ENCODE measurements at regions not wholly inside any gene's neighbourhood (a gene's known extent, or its start where the extent isn't known, plus 50 kb on each side); places are given as distances from the start of the nearest gene placed in this dataset.

DNA sequence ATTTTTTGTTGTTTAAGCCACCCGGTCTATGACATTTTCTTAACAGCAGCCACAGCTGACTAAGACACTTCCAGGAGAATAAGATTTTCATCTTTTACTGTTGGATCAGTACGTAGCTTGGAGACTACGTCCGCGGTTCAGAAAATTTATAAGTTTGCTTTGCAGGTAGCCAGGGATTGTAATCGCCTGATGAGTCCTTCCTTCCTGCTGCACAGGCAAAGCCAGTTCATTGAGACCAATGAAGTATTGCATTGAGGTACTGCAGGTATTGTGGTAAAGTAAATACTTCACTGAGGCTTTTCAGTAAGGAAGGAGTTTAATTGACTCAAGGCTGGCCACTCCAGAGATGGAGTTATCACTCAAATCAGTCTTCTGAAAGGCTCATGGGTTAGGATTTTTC, 269.4 kb upstream of the ELAC2 start:
- H3K9me3 Mint-ChIP-seq (ENCODE audit: unreplicated experiment), result no peaks in the 10 kb centered on the region
- Histone ChIP-seq H3K4me1 (ENCODE audit: insufficient read depth, low read length) (no peaks in the 10 kb centered on the region), H3K9ac (ENCODE audit: low read length) (no peak overlapping the region), H3K9me3 (ENCODE audit: insufficient read depth, low read depth, low read length) (no peaks in the 10 kb centered on the region), H2AFZ (ENCODE audit: low read depth, low read length) (no peak overlapping the region), H4K20me1 (ENCODE audit: insufficient read depth, low read length) (no peaks in the 10 kb centered on the region), H3K4me3 (ENCODE audit: insufficient read depth, low read depth, low read length) (no peak overlapping the region), H3K79me2 (ENCODE audit: insufficient read depth, low read length) (no peaks in the 10 kb centered on the region), H3K4me2 (ENCODE audit: low read length) (no peak overlapping the region), H3K27ac (ENCODE audit: low read depth, low read length) (no peak overlapping the region), H3K36me3 (ENCODE audit: insufficient read depth, low read length) (no peaks in the 10 kb centered on the region), H3K27me3 (ENCODE audit: insufficient read depth, low read length) (no peaks in the 10 kb centered on the region)
- DNase-seq (ENCODE audit: low read depth) (no peak), FAIRE-seq (no peak)
- no peak overlapping the region for H3K27ac Mint-ChIP-seq (ENCODE audit: unreplicated experiment)
- no peaks in the 10 kb centered on the region for H3K4me1 Mint-ChIP-seq (ENCODE audit: low read depth, unreplicated experiment)
- TF ChIP-seq CTCF (IDR thresholded peaks at IDR 0.05; ENCODE audit: insufficient read depth, low read depth, low read length) (no peak), EZH2 (IDR thresholded peaks at IDR 0.05; ENCODE audit: insufficient read depth, low read length) (no peak)
- no peaks in the 10 kb centered on the region for H3K27me3 Mint-ChIP-seq (ENCODE audit: low read depth, unreplicated experiment)
- no peak overlapping the region for H3K4me3 Mint-ChIP-seq (ENCODE audit: unreplicated experiment)
- H3K36me3 Mint-ChIP-seq (ENCODE audit: low read depth, unreplicated experiment), result no peaks in the 10 kb centered on the region

GRCh38 chr17:13283606-13284005, 265.8 kb upstream of the ELAC2 start:
- H3K79me2 ChIP-seq (ENCODE audit: insufficient read depth, low read length), result no peaks in the 10 kb centered on the region
- H3K4me3 Mint-ChIP-seq (ENCODE audit: unreplicated experiment), result no peak overlapping the region
- no peaks in the 10 kb centered on the region for H3K4me1 Mint-ChIP-seq (ENCODE audit: low read depth, unreplicated experiment)
- no peaks in the 10 kb centered on the region for H3K9me3 Mint-ChIP-seq (ENCODE audit: unreplicated experiment)
- H3K4me1 ChIP-seq (ENCODE audit: insufficient read depth, low read length), result no peaks in the 10 kb centered on the region
- no peak overlapping the region for H3K27ac ChIP-seq (ENCODE audit: low read depth, low read length)
- H3K27ac Mint-ChIP-seq (ENCODE audit: unreplicated experiment), result no peak overlapping the region
- DNase-seq (ENCODE audit: low read depth) (no peak), FAIRE-seq (no peak)
- no peaks in the 10 kb centered on the region for H4K20me1 ChIP-seq (ENCODE audit: insufficient read depth, low read length)
- H3K36me3 ChIP-seq (ENCODE audit: insufficient read depth, low read length), result no peaks in the 10 kb centered on the region
- no peaks in the 10 kb centered on the region for H3K27me3 Mint-ChIP-seq (ENCODE audit: low read depth, unreplicated experiment)
- H3K9me3 ChIP-seq (ENCODE audit: insufficient read depth, low read depth, low read length), result no peaks in the 10 kb centered on the region
- no peaks in the 10 kb centered on the region for H3K27me3 ChIP-seq (ENCODE audit: insufficient read depth, low read length)
- H3K9ac ChIP-seq (ENCODE audit: low read length), result no peak overlapping the region
- TF ChIP-seq EZH2 (IDR thresholded peaks at IDR 0.05; ENCODE audit: insufficient read depth, low read length) (no peak), CTCF (IDR thresholded peaks at IDR 0.05; ENCODE audit: insufficient read depth, low read depth, low read length) (no peak)
- no peaks in the 10 kb centered on the region for H3K36me3 Mint-ChIP-seq (ENCODE audit: low read depth, unreplicated experiment)
- no peak overlapping the region for H3K4me2 ChIP-seq (ENCODE audit: low read length)
- H2AFZ ChIP-seq (ENCODE audit: low read depth, low read length), result no peak overlapping the region
- H3K4me3 ChIP-seq (ENCODE audit: insufficient read depth, low read depth, low read length), result no peak overlapping the region

- Histone ChIP-seq H3K4me3 (ENCODE audit: insufficient read depth, low read depth, low read length) (no peak overlapping the region), H2AFZ (ENCODE audit: low read depth, low read length) (no peak overlapping the region), H3K36me3 (ENCODE audit: insufficient read depth, low read length) (no peaks in the 10 kb centered on the region), H3K9me3 (ENCODE audit: insufficient read depth, low read depth, low read length) (no peaks in the 10 kb centered on the region), H4K20me1 (ENCODE audit: insufficient read depth, low read length) (no peaks in the 10 kb centered on the region), H3K9ac (ENCODE audit: low read length) (no peak overlapping the region), H3K27ac (ENCODE audit: low read depth, low read length) (no peak overlapping the region), H3K4me1 (ENCODE audit: insufficient read depth, low read length) (no peaks in the 10 kb centered on the region), H3K4me2 (ENCODE audit: low read length) (no peak overlapping the region), H3K79me2 (ENCODE audit: insufficient read depth, low read length) (no peaks in the 10 kb centered on the region), H3K27me3 (ENCODE audit: insufficient read depth, low read length) (no peaks in the 10 kb centered on the region)
- no peaks in the 10 kb centered on the region for H3K27me3 Mint-ChIP-seq (ENCODE audit: low read depth, unreplicated experiment)
- no peaks in the 10 kb centered on the region for H3K9me3 Mint-ChIP-seq (ENCODE audit: unreplicated experiment)
- no peaks in the 10 kb centered on the region for H3K36me3 Mint-ChIP-seq (ENCODE audit: low read depth, unreplicated experiment)
- H3K4me1 Mint-ChIP-seq (ENCODE audit: low read depth, unreplicated experiment), result no peaks in the 10 kb centered on the region
- no peak overlapping the region for H3K27ac Mint-ChIP-seq (ENCODE audit: unreplicated experiment)
- DNase-seq (ENCODE audit: low read depth) (no peak), FAIRE-seq (no peak)
- H3K4me3 Mint-ChIP-seq (ENCODE audit: unreplicated experiment), result no peak overlapping the region
- TF ChIP-seq CTCF (IDR thresholded peaks at IDR 0.05; ENCODE audit: insufficient read depth, low read depth, low read length) (no peak), EZH2 (IDR thresholded peaks at IDR 0.05; ENCODE audit: insufficient read depth, low read length) (no peak)
Measured at GRCh38 chr17:13281626-13282025, 263.8 kb upstream of the ELAC2 start.

Data from astrocyte (in vitro differentiated cells and primary cell).